Skin of body (tissue), 1 donor: ENCODE measurements at regions not wholly inside any gene's neighbourhood (a gene's known extent, or its start where the extent isn't known, plus 50 kb on each side); places are given as distances from the start of the nearest gene placed in this dataset.

Experiments
- DNase-seq: peaks from one replicate; lab custom pipeline; 2025; lab: John Stamatoyannopoulos, UW

DNA sequence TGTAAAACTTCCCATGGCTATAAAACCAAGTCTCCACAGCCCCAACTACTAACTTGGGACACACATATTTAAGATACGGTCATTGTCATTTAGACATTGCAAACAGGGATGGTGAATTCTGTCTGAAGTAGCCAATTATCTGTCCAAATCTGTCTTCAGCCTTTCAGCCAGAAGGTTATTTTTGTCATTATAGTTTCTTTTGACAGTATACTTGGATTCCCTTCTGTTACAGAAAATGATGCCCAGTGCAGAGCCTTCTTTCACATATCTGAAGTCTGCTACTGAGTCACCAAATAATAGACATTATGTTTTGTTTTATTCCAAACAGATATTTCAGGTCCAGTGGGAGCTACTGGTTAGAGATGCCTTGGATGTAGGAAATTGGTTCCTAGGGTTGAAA is 452.4 kb upstream of the HTR2A start:
- no peak for DNase-seq

DNA sequence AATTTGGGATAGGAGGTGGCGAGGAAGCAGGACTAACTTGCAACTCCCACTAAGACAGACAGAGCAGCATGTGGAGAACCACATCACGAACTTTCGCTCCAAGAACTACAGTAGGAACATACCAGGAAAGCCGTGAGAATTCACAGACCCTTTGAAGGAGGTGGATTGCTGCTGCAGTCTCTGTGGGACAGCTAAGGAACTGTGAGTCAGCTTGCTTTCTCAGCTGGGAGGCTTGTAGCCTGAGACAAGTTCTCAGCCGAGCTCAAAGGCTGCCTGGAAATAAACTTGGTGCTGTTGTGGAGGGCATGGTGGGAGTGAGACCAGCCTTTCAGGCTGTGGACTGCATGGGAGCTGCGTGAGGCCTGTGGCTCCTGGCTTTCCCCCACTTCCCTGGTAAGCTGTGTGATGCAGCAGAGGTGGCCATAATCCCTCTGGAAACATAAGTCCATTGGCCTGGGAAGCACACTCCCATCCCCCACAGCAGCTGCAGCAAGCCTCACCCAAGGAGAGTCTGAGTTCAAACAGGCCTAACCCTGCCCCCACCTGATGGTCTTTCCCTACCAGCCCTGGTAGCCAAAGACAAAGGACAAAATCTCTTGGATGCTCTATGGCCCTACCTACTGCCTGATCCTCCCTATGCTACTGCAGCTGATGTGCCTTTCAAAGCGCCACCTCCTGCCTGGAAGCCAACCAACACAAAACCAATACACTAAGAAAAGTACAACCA is 441.1 kb upstream of the HTR2A start:
- no peak for DNase-seq

DNA sequence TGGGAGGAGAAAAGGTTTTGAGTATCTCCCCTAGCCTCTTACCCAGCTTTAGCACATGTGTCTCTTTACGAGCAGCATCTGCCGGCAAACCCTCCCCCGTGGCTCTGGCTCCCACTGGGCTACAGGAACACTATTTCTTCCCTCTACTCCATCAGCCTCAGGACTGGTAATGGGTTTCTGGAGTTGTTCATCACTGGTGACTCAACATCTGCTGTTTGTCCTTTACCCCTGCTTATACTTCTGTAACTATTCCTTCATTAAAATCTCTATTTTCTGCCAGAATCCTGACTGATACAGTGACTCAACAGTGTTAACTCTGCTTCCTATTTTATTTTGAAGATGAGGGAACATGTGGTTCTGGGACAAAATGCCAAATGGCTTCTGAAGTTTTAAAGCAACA is 437.3 kb upstream of the HTR2A start:
- peak; percentile 84 for DNase-seq

DNA sequence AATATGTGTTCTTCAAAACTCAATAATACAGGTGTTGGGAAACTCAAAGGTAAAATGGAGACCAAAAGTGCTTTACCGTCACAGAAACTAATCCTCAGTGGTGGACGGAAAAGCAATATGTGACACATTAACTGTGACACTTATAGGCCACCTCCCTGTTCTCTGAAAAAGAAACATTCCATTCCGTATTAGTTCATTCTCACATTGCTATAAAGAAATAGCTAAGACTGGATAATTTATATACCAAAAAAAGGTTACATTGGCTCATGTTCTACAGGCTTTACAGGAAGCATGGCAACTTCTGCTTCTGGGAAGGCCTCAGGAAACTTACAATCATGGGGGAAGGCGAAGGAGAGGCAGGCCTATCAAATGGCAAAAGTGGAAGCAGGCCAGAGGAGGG is 435.3 kb upstream of the HTR2A start:
- DNase-seq: peak; percentile 3

DNA sequence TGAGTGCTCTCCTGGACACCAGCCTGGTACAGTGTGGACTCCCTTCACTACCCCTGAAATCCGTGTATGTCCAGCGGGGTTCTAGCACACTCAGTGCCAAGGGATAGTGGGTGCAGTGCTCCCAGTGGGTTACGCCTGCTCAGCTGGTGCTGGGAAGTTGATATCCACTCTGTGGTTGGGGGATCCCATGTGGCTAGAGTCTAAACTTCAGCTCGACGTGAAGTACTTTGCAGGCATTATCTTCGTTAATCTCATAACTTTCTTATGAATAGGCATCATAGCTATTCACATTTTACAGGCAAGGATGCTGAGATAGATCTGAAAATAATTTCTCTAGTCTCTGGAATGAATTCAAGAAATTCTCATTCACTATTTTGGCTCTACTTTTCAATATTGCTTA is 433.2 kb upstream of the HTR2A start:
- no peak for DNase-seq

DNA sequence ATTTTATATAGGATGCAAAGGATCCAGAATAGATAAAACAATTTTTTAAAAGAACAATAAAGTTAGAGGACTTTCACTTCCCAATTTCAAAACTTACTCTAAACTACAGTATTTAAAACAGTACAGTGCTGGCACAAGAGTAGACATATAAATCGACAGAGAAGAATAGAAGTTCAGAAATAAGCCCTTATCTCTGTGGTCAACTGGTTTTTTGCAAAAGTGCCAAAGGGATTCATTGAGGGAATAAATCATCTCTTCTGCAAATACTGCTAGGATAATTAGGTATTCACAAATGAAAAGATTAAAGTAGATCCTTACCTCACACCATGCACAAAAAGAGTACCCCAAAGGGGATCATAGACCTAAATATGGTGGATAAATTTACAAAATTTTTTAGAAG is 431.0 kb upstream of the HTR2A start:
- DNase-seq: no peak

DNA sequence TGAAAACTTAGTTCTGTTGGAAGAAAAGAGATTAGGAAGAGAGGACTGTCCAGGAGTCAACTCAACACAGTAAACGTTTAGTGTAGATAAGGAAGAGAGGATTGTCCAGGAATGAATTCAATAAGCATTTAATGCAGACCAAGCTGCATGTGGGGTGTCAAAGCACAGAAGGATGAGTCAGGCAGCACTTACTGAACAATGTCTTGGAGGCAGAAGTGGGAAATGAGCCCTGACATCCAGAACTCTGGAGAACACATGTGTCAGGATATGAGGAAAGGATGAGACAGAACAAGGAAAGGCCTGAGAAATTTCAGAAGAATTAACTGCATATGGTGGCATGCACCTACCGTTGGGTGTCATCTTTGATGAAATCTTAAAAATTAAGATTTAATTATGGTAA is 429.2 kb upstream of the HTR2A start:
- peak; percentile 39 for DNase-seq

DNA sequence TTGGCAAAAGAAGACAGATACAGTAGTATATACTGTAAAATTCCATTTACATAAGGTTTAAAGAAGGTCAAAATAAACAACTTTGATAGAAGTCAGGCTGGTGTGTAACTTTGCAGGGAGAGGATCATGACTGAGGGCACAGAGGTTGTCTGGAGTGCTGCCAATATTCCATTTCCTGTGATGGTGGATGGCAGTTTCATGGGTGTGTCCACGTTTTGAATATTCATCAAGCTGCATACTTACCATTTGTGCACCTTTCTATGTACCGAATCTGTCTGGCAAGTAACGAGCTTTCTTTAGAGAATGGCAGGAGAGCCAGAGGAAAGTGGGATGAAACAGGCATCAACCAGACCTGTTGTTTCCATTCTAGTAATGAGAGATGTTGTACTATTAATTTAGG is 420.5 kb upstream of the HTR2A start:
- no peak for DNase-seq

DNA sequence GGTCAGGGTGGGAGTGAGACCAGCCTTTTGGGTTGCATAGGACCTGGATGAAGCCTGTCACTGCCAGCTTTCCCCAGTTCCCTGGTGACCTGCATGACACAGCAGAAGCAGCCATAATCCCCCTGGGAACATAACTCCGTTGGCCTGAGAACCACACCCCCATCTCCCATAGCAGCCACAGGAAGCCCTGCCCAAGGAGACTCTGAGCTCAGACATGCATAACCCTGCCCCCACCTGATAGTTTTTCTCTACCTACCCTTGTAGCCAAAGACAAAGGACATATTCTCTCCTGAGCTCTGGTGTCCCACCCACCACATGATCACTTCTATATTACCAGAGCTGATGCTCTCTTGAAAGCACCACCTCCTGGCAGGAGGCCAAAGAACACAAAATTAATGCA is 413.5 kb upstream of the HTR2A start:
- DNase-seq: no peak

DNA sequence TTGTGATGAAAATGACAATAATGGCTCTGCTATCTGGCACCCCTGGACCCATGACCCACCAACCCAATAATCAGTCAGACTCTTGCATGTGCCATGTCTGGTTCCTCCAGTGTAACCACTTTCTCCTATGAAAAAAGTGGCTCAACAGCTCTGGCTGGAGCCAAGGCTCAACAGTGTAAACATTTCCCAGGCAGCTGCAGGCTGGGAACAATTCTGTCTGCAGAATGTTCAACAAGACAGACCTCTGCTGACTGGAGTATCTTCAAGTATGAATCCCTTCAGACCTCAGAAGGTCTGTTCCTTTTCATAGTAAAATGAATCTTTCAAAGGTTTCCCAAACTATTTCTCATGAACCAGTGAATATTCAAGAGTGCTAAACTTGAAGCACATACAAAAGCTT is 410.1 kb upstream of the HTR2A start:
- DNase-seq: no peak

DNA sequence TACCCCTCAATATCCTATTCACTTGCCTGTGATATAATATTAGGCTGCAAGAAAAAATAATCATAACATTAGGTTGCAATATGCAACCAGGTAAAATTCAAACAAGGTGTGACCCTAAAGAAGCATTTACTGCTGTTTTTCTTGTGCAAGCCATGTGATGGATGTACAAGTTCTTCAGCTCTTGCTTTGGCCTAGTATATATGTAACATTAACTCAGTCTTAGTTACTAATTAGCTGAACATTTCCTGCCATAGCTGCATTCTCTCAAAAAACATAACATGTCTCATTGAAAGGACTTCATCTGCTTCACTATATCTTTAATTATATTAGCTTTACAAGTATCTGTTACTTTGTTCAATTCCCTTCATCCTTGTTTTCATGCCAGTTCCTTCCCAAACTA is 406.8 kb upstream of the HTR2A start:
- DNase-seq: no peak

DNA sequence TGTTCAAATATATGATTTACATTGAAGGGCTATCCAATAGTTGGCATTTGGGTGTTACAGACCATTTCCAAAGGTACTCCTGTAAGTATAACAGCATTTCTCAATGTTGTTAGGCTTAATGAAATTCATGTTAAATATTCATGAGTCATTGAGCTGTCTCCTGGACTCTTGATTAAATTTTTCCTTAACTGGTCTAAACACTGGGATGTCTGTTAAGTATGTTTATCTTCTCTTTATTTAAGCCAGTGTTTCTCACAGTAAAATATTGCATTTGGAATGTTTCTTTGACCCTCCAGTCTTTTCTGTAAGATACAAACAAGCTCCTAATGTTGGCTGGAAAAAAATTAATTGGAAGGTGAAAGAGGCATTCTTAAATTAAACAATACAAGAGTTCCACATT is 402.5 kb upstream of the HTR2A start:
- no peak for DNase-seq

DNA sequence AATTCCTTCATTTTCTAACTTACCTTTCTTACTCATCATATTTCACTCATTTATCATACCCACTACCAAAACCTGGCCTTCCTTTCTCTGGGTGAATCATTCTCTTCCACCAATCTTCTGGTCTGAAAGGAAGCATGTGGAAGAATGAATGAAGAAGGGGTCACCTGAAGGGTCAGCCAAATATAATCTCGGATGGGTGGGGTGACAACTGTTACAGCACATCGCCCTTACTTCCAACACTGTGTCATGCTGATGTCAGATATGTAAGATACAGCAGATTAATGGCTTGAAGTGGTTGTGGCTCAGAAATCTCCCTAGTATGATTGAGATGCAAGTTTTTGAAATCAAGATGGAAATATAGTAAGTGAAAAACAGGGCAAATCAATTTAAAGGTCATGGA is 401.7 kb upstream of the HTR2A start:
- DNase-seq: no peak

DNA sequence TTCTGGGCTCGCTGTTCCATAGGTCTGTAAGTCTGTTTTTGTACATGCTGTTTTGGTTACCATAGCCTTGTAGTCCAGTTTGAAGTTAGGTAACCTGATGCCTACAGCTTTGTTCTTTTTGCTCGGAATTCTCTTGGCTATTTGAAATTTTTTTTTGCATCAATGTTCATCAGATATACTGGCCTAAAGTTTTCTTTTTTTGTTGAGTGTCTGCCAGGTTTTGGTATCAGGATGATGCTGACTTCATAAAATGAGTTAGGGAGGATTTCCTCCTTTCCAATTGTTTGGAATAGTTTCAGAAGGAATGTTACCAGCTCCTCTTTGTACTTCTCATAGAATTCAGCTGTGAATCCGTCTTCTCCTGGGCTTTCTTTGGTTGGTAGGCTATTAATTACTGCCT is 397.8 kb upstream of the HTR2A start:
- no peak for DNase-seq

DNA sequence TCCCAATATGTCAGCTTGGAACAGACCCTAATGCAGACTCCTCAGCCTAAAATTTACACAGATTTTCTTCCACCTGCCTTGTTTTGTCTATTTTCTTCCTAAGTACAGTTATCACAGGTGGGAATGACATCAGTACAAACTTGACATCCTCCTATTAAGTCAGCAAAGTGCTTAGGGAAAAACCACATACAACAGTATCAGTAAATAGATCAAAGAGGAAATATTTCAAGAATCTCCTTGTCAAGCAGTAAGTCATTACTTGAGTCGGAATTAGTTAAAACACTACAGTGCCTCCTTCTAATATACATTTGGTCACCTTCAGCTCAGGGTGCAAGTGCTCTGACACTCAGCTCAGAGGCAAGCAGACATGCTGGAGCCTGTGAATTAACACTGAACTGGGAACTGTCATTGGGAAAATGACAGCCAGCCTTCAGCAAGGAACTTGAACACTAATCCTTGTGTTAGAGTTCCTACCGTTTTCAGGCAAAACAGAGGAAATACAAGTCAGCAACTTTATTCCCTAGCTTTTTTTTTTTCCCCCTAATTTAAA is 394.3 kb upstream of the HTR2A start:
- DNase-seq: no peak

DNA sequence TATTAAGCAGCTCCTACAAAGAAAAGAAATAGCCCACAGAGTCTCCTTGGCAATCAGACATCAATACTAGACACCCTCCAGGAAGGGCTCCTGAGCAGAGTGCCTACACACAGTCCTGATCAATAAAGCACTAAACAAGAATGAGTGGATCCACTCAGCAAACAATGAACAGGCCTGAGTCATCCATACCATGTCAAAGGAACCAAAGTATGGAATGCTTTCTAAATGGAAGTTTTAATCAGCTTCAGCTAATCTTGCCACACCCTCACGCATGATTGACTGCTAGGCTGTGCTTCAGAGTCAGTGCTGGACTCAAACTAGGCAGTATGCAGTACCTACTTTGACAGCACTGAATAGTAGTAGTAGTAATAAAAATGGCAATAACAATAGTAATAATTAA is 392.7 kb upstream of the HTR2A start:
- no peak for DNase-seq

DNA sequence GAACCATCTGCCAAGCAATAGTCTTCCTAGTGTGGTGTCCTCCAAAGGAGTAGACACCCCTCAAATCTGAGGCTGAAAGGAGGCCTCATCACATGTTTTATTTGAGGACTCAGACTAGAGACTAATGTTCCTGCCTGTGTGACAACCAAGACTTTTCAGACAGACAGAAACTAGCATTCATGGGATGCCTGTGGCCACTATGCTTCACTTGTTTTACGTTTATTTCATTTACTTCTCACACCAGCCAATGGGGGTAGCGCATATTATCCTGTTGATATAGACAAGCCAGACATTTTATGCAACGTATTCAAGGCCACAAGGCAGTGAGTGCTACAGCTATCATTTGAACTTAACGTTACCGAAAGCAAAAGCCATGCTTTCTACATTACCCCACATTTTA is 391.7 kb upstream of the HTR2A start:
- no peak for DNase-seq

DNA sequence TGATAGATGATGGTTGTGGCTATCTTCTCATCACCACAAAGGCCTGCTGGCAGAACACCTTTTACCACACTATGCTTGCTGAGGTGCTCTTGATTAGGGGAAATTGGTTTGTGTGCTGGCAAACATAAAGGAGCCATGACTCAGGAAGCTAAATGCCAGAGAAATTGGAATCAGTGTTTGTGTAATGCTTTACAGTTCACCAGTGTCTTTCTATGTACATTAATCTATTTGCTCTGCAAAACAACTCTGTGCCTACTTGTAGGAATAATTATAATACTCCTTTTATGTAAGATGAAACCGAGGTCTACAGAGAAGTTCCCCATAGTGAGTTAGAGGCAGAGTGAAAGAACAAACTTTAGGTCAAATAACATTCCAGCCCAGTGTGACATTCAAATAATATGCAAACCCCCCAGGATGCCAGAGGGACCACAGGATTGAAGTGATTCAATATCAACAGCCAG is 390.5 kb upstream of the HTR2A start:
- DNase-seq: no peak

DNA sequence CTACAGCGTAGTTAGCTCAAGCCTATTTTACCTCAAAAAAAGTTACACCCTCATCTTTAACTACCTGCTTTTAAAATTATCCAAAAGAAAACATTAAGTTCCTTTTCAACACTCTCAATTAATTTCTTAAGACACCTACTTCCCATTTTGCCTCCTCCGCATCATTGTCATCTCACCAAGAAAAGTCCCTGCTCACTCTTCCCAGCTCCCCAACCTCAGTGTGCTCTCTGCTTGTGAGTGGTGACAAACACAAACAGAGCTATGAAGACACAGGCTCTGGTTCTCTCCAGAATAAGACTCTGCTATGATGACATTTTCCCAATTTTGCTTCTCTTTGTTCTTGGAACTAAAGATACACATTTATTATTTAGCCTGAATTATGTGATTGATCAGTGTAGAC is 385.1 kb upstream of the HTR2A start:
- no peak for DNase-seq

DNA sequence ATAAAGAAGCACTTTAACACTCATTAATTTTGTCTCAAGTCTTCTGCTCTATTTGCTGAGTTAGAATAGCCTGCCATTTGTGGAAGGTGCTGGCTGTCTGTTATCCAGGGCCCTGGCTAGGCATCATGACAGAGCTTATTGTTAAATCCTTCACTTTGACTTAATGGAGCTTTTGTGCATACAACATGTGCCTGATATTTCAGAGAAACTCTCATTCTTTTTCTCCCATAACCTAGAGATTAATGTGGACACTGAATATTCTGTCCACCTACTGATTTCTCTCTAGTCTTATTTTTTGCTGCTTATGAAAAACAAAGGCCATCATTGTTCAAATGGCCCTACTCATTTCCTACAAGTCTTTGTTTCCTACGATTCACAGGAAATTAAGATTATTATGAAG is 383.1 kb upstream of the HTR2A start:
- no peak for DNase-seq

DNA sequence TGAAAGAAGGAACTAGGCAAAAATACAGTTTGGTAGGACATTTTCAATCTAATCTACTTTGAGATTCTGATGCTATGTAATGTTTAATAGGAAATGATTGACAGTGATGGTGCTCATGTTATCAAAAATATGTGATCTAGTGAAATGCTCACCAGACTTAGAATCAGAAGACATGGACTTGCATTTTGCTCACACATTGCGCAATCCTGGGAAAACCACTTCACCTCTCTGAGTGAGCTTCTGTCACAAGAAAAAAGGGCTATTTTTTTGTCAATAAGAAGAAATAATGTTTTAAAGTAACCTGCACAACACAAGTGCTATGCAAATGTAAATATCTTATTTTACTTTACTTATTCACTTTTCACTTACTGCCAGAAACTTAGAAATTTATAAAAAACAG is 380.9 kb upstream of the HTR2A start:
- DNase-seq: no peak

DNA sequence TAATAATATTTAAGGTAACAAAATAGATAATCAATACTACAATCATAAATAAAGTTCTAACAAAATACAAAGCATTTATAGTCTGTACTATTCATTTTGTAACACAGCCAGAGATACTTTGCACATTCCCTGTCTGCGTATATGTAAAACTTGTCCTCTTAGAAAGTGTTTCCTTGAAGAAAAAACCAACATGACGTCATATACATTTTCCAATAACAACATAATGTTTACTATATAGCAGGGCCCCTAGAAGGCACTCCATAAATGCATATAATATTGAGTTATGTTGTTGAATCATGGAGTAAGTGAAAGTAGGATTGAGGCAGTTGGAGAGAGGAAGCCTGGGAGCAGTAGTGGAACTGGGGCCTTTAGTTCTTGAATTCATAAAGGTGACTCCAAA is 371.4 kb upstream of the HTR2A start:
- no peak for DNase-seq

DNA sequence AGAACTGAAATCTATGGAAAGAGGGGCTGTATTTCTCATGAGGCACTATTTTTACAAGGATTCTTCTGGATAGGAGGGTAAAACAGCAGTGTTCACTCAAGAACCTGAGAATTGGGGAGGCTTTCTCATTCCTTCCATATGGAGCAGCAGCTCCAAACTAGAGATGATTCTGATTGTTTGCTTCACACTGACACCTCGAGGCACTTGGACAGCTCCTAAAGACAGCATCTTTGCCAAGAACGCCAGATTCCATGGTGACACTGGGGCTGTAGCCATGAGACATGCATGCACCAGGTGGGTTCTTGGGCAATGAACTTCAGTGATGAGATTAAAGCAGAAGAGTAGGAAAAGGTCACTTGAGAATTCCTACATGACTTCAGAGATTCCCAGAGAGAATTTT is 361.5 kb upstream of the HTR2A start:
- DNase-seq: no peak

DNA sequence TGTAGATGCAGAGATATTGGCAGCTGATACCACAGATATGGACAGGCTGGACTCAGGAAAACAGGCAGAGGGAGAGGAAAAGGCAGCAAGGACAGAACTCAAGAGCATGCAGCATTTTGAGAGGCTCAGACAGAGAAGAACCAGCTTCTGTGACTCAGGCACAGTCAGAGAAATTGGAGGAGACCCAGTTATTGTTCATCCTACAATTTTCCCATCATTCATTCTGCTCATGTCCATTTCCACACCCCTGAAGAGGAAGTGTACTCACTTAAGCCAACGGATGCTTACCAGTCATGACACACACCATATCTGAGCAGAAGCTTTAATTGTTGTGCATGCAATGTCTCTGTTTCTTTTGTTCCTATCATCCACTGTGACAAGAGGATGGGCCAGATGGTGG is 359.8 kb upstream of the HTR2A start:
- DNase-seq: no peak
